GM12874 (cell line): ENCODE measurements at regions not wholly inside any gene's neighbourhood (a gene's known extent, or its start where the extent isn't known, plus 50 kb on each side); places are given as distances from the start of the nearest gene placed in this dataset.

ENCODE experiments used
- TF ChIP-seq, protein P1 (sequence below): IDR thresholded peaks from 2 replicates; pipeline ENCODE4 v1.5.1; 2011; ENCODE audit warnings: low read depth, mild to moderate bottlenecking, control low read depth, low read length, moderate library complexity; ENCODE audit not compliant: insufficient read depth

DNA sequence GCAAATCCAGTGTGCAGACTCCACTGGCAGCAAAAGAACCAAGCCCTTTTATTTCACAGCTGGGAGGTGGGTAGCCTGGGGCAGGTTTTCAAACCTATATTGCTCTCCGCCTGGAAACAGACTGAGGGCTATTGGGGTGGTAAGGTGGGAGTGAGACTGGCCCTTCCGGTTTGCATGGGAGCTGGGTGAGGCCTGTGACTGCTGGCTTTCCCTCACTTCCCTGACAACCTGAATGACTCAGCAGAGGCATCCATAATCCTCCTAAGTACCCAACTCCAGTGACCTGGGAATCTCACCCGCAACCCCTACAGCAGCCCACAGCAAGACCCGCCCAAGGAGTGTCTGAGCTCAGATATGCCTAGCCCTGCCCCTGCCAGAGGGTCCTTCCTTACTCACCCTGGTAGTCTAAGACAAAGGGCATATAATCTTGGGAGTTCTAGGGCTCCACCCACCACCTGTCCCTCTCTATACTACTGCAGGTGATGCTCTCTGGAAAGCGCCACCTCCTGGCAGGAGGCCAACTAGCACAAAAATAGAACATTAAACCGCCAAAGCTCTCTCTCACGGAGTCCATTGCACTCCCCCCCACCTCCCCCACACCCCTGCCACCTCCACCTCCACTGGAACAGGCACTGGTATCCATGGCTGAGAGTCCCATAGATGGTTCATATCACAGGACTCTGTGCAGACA is 602.0 kb upstream of the C16orf82 start:
- TF ChIP-seq, protein P1, sequence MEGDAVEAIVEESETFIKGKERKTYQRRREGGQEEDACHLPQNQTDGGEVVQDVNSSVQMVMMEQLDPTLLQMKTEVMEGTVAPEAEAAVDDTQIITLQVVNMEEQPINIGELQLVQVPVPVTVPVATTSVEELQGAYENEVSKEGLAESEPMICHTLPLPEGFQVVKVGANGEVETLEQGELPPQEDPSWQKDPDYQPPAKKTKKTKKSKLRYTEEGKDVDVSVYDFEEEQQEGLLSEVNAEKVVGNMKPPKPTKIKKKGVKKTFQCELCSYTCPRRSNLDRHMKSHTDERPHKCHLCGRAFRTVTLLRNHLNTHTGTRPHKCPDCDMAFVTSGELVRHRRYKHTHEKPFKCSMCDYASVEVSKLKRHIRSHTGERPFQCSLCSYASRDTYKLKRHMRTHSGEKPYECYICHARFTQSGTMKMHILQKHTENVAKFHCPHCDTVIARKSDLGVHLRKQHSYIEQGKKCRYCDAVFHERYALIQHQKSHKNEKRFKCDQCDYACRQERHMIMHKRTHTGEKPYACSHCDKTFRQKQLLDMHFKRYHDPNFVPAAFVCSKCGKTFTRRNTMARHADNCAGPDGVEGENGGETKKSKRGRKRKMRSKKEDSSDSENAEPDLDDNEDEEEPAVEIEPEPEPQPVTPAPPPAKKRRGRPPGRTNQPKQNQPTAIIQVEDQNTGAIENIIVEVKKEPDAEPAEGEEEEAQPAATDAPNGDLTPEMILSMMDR = no peak

DNA sequence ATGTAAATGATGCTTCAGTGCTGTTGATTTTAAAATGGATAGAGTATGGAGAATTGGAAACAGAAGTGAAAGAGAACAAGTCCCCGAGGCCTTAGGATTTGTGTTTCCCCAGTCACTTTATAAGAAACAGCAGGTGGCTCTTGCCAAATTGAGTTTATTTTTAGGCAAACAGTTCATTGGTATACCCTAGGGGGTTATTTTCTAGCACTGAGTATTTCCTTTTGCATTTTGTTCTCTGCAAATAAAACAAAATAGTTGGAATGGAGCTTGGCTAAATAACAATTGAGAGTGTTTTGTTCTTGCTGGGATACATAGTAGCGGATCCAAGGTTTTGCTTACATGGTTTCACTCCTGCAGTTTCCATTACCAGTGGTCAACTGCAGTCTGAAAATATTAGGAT is 591.1 kb upstream of the C16orf82 start:
- TF ChIP-seq, protein P1 = no peak

DNA sequence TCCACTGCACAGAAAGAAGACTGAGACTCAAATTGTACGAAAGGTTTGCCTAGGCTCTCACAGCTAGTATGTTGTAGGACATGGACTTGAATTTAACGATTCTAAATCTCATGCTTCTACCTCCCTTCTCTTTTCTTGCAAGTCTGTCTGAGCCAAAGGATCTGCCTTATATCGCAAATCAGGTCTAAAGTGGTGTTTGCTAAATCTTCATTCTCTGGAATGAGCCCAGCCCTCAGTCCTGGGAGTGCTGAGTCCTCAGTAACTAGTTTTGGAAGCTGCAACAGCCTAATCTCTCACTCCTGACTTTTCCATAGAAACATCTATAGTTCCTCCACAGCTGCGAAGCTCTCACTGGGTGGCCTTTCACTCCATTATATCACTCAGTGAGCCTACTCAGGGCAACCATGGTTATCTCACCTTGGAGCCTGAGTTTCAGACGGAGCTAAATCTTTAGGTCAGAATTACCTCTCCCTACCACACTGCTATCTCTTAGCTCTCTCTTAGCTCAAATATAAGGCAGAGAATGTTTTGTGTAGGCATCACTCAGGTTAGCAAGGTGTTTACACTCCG is 575.5 kb upstream of the C16orf82 start:
- TF ChIP-seq, protein P1 = no peak

DNA sequence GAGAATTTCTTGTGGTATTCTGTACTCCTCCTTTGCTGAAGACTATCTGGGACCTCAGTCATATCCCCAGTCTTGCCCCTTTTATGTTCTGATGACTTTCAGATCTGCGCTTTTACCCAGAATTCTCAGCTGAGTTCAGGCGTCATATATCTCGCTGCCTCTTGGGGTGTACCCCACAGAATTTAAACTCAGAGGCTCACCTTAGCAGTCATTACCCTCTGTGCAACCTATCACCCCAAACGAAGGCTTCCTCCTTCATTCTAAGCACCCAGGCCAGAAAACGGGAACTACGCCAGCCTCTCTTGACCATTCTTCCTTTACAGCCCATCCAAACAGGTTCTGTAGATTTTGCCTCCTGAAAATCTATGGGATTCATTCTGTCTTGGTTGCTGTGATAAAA is 574.8 kb upstream of the C16orf82 start:
- TF ChIP-seq, protein P1 = no peak

DNA sequence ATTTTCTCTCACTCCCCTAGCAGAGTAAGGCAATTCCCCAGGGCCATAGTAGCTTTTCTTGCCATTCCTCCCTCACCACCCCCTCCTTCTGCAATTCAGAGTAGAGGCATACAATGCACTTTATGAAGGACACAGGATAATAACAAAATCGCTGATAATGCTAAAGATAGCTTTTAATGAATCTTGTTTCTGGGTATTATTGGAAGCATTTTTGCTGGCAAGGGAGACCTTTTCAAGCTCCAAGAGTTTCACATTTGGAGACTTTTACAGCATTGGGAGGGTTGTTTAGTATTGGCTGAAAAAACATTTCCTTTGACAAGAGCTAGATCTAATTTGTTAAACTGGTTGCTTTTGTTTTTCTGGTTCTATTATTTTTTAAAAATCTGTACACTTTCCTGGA is 573.0 kb upstream of the C16orf82 start:
- TF ChIP-seq, protein P1 = no peak

DNA sequence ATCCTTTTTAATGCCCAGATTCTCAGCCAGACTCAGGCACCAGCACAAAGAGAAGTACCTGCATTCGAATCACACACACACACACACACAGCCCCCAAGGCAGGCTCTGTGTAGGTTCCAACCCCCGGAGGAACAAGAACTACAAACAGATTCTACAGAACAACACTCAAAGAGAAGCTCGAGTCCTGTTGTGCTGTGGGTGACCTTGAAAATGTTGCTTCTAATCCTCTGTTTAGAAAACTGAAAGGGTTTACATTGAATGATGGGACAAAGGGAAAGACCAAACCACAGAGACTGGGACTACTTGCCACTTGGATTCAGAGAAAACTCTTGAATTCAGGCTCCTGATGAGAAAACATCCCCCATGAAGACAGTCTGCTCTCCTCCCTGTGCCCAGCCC is 568.8 kb upstream of the C16orf82 start:
- TF ChIP-seq, protein P1 = no peak

DNA sequence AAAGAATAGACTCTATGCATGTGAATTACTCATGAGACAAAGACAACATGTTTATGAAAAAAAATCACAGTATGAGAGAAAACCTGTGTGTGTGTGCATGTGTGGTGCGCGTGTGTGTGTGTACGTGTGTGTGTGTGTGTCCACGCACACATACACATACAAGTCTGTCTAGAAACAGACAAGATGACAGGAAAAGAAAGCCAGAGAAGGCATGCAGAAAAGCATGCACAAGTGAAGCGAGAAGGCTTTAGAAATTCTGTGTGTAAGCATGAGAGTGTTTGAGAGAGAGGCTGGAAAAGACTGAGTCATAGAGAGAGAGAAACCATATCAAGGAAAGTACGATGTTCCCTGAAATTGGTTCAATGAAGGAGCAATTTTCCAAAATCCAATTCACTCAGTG is 566.4 kb upstream of the C16orf82 start:
- TF ChIP-seq, protein P1 = no peak
